ENCODE measurements at regions not wholly inside any gene's neighbourhood (a gene's known extent, or its start where the extent isn't known, plus 50 kb on each side); places are given as distances from the start of the nearest gene placed in this dataset.

DNA sequence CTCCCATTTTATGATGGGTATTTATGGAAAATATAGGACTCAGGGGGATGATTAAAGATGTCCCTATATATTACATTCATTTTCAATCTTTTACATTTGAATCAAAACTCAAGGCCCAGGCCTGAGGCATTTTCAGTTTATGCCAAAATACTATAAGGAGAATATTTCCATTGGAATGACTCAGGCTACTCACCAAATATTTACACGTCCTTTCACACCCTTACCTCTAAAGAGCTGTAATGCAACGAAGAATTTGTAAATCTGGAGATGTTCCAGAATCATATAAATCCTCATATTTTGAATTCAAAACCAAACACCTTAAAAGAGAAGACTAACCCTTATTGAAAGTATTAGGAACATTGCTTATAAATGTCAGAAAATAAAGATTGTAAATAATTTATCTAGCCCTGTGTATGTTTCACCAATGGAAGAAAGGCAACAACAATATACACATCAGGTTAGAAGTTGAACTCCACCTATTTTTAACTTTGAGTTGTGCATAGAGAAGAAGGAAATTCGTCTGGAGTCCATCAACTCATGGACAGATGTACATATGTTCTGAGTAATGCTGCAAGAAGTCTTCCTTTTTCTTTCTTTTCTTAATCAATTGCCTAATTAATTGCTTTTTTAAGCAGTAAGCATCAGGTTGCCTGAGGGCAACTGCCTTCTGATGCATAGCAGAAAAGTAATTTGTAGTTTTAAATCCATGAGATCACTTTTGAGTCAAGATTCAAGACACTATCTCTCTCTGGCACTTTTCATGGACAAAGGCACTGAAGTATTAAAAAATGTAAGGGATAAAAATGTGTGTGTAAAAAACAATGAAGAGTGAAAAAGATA, 579.3 kb upstream of the RGMB start:
- TF ChIP-seq EZH2 (IDR thresholded peaks at IDR 0.05; ENCODE audit: insufficient read depth, poor library complexity, severe bottlenecking) (no peak), EZH2phosphoT487 (IDR thresholded peaks at IDR 0.05; ENCODE audit: insufficient read depth, low read depth) (no peak)
- no peak overlapping the region for H3K4me2 ChIP-seq (ENCODE audit: unreplicated experiment)
- no peaks in the 10 kb centered on the region for H3K4me1 ChIP-seq (ENCODE audit: insufficient read depth)
- H3K27ac ChIP-seq = no peak overlapping the region
- 63 to 68% methylated on average over 3 of the region's 3 CpGs for WGBS, 2 experiments (ENCODE audit: low coverage in 1 of 2, low lambda C conversion rate in 2 of 2, missing lambda C conversion rate in 2 of 2)
- H3K36me3 ChIP-seq (ENCODE audit: low read depth) = no peaks in the 10 kb centered on the region
- H2AFZ ChIP-seq = no peak overlapping the region
- no peaks in the 10 kb centered on the region for H4K20me1 ChIP-seq (ENCODE audit: insufficient read depth)
- no peaks in the 10 kb centered on the region for H3K79me2 ChIP-seq (ENCODE audit: insufficient read depth)
- no peaks in the 10 kb centered on the region for H3K27me3 ChIP-seq (replicated peaks; ENCODE audit: insufficient read depth)
- H3K4me3 ChIP-seq = no peak overlapping the region
- no peaks in the 10 kb centered on the region for H3K9me3 ChIP-seq (ENCODE audit: low read depth)
- no peaks in the 10 kb centered on the region for H3F3A ChIP-seq (ENCODE audit: insufficient read depth)
- DNase-seq = no peak
- in situ Hi-C loops (cut with MboI) = no loop called here
- H3K9me2 ChIP-seq (ENCODE audit: insufficient read depth) = no peaks in the 10 kb centered on the region
- no peak overlapping the region for H3K9ac ChIP-seq

- in situ Hi-C loops (cut with MboI) = no loop called here
Observed at GRCh38 chr5:98200726-98201541, 572.5 kb upstream of the RGMB start.

GRCh38 chr5:98204798-98205197, 568.7 kb upstream of the RGMB start:
- Histone ChIP-seq H2AFZ (no peak overlapping the region), H3K79me2 (ENCODE audit: insufficient read depth) (no peaks in the 10 kb centered on the region), H3K27ac (no peak overlapping the region), H3K9me3 (ENCODE audit: low read depth) (no peaks in the 10 kb centered on the region), H3F3A (ENCODE audit: insufficient read depth) (peaks cover 16% of the 10 kb centered on the region; the same call in 1 of the 2 replicates), H3K4me1 (ENCODE audit: insufficient read depth) (peaks cover 15% of the 10 kb centered on the region), H4K20me1 (ENCODE audit: insufficient read depth) (no peaks in the 10 kb centered on the region), H3K27me3 (replicated peaks; ENCODE audit: insufficient read depth) (no peaks in the 10 kb centered on the region), H3K4me3 (no peak overlapping the region), H3K4me2 (ENCODE audit: unreplicated experiment) (no peak overlapping the region), H3K9me2 (ENCODE audit: insufficient read depth) (no peaks in the 10 kb centered on the region), H3K9ac (no peak overlapping the region), H3K36me3 (ENCODE audit: low read depth) (no peaks in the 10 kb centered on the region)
- TF ChIP-seq EZH2 (IDR thresholded peaks at IDR 0.05; ENCODE audit: insufficient read depth, poor library complexity, severe bottlenecking) (no peak), EZH2phosphoT487 (IDR thresholded peaks at IDR 0.05; ENCODE audit: insufficient read depth, low read depth) (no peak)
- WGBS, 2 experiments (ENCODE audit: low coverage in 1 of 2, low lambda C conversion rate in 2 of 2, missing lambda C conversion rate in 2 of 2) = 81 to 88% methylated on average over 1 of the region's 1 CpG
- in situ Hi-C loops (cut with MboI) = no loop called here
- DNase-seq = no peak

More at GRCh38 chr5:98200726-98201541, 572.5 kb upstream of the RGMB start:
- Histone ChIP-seq H3K9me2 (ENCODE audit: insufficient read depth) (no peaks in the 10 kb centered on the region), H3K27me3 (replicated peaks; ENCODE audit: insufficient read depth) (no peaks in the 10 kb centered on the region), H3K9ac (no peak overlapping the region), H4K20me1 (ENCODE audit: insufficient read depth) (no peaks in the 10 kb centered on the region), H3K9me3 (ENCODE audit: low read depth) (no peaks in the 10 kb centered on the region), H3K4me2 (ENCODE audit: unreplicated experiment) (no peak overlapping the region), H3K36me3 (ENCODE audit: low read depth) (no peaks in the 10 kb centered on the region), H3K4me1 (ENCODE audit: insufficient read depth) (peaks cover 8% of the 10 kb centered on the region), H2AFZ (no peak overlapping the region), H3K4me3 (no peak overlapping the region), H3K79me2 (ENCODE audit: insufficient read depth) (no peaks in the 10 kb centered on the region), H3K27ac (no peak overlapping the region), H3F3A (ENCODE audit: insufficient read depth) (peaks cover 10% of the 10 kb centered on the region; the same call in 1 of the 2 replicates)
- no peak for DNase-seq
- 79 to 81% methylated on average over 9 of the region's 9 CpGs for WGBS, 2 experiments (ENCODE audit: low coverage in 1 of 2, low lambda C conversion rate in 2 of 2, missing lambda C conversion rate in 2 of 2)
- TF ChIP-seq EZH2 (IDR thresholded peaks at IDR 0.05; ENCODE audit: insufficient read depth, poor library complexity, severe bottlenecking) (no peak), EZH2phosphoT487 (IDR thresholded peaks at IDR 0.05; ENCODE audit: insufficient read depth, low read depth) (no peak)

DNA sequence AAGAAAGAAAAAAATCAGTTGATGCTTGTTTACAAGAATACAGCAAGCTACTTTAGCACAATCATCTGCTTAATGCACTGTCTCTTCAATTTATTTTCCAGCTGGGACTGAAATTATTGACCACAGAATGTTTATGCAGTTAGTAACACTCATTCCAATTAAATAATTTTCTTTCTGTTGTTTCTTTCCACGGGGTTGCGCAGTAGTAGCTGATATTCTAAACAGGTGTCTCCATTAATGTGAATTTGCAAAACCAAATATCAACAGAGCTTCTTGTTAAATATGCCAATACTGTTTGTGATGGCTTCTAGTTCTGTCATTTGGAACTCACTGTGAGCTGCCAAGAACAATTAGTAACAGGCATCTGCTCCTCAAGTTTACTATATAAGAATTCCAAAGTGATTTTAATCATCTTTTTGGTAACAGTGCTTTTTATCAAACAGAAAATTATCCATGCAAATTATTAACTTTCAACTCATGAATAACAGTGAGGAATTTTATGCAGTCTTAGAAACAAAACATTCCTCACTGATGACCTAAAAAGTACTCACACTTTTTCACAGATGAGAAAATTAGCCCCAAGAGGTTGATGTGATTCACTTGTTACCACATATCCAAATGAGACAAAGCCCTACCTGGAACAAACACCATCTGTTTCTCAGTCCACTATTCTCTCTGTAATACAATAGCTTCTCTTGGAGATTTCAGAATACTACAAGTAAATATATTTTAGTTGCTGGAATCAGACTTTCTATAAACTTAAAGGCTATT, 567.6 kb upstream of the RGMB start:
- H4K20me1 ChIP-seq (ENCODE audit: insufficient read depth) = no peaks in the 10 kb centered on the region
- H3F3A ChIP-seq (ENCODE audit: insufficient read depth) = peaks cover 16% of the 10 kb centered on the region; the same call in 1 of the 2 replicates
- H3K9me2 ChIP-seq (ENCODE audit: insufficient read depth) = no peaks in the 10 kb centered on the region
- 30 to 40% methylated on average over 2 of the region's 2 CpGs for whole genome bisulfite sequencing, 2 experiments (ENCODE audit: low coverage in 1 of 2, low lambda C conversion rate in 2 of 2, missing lambda C conversion rate in 2 of 2)
- no peaks in the 10 kb centered on the region for H3K9me3 ChIP-seq (ENCODE audit: low read depth)
- H3K4me3 ChIP-seq = no peak overlapping the region
- no peaks in the 10 kb centered on the region for H3K79me2 ChIP-seq (ENCODE audit: insufficient read depth)
- TF ChIP-seq EZH2phosphoT487 (IDR thresholded peaks at IDR 0.05; ENCODE audit: insufficient read depth, low read depth) (no peak), EZH2 (IDR thresholded peaks at IDR 0.05; ENCODE audit: insufficient read depth, poor library complexity, severe bottlenecking) (no peak)
- no peak overlapping the region; the same call in 1 of the 2 replicates for H2AFZ ChIP-seq
- DNase-seq = peak; percentile 72
- H3K27me3 ChIP-seq (replicated peaks; ENCODE audit: insufficient read depth) = no peaks in the 10 kb centered on the region
- 0 out of 2 replicates have a peak overlapping the region, but pooled peaks have one; percentile 16 for H3K9ac ChIP-seq
- H3K4me2 ChIP-seq (ENCODE audit: unreplicated experiment) = peak overlapping the region; percentile 31
- in situ Hi-C loops (cut with MboI) = no loop called here
- H3K27ac ChIP-seq = peak overlapping the region; percentile 22; the same call in 1 of the 2 replicates
- H3K36me3 ChIP-seq (ENCODE audit: low read depth) = no peaks in the 10 kb centered on the region
- H3K4me1 ChIP-seq (ENCODE audit: insufficient read depth) = peaks cover 15% of the 10 kb centered on the region

All from GM23248 (cell line).